Panc1 (cell line): ENCODE measurements at regions not wholly inside any gene's neighbourhood (a gene's known extent, or its start where the extent isn't known, plus 50 kb on each side); places are given as distances from the start of the nearest gene placed in this dataset.

Experiments used
- ATAC-seq: fragments of 200-7000 bp; cut with Tn5 transposase; 2 replicates; pipeline ENCODE4 v1.9.1; 2020; ENCODE audit warnings: mild to moderate bottlenecking, moderate library complexity
- BruUV-seq: library from RNA; stranded (reverse); fragments of 400-500 nt; replicated peaks from 2 replicates; lab custom pipeline; 2021; lab: Mats Ljungman, UMichigan
- CTCF ChIA-PET: fragments of 300-600 bp; sonication (Branson Sonifier 250); formaldehyde crosslinking; loops from one replicate; lab custom pipeline; 2022; ENCODE audit warnings: antibody characterized with exemption; lab: Charles Lee
- POLR2A ChIA-PET: fragments of 300-600 bp; sonication (Branson Sonifier 250); formaldehyde crosslinking; loops from one replicate; lab custom pipeline; 2022; ENCODE audit warnings: antibody characterized with exemption; lab: Charles Lee
- DNase-seq: peaks from one replicate; pipeline ENCODE4 v3.0.0-alpha.2; 2010; ENCODE audit warnings: low read depth, low spot score
- H3K27ac ChIP-seq: 2 replicates; pipeline ENCODE4 v1.5.1; 2011; ENCODE audit warnings: mild to moderate bottlenecking, low read length, inconsistent platforms
- H3K27me3 ChIP-seq: fragments of 200-500 bp; sonication (Bioruptor generic); 2 replicates; pipeline ENCODE4 v1.6.0; 2014; ENCODE audit warnings: low read length, inconsistent platforms; ENCODE audit not compliant: control insufficient read depth, insufficient read depth
- H3K36me3 ChIP-seq: fragments of 200-500 bp; sonication (Bioruptor generic); 2 replicates; pipeline ENCODE4 v1.5.1; 2014; ENCODE audit warnings: inconsistent platforms, mild to moderate bottlenecking, low read length, moderate library complexity; ENCODE audit not compliant: control insufficient read depth, insufficient read depth
- H3K4me1 ChIP-seq: 2 replicates; pipeline ENCODE4 v1.5.1; 2011; ENCODE audit warnings: inconsistent platforms, mild to moderate bottlenecking, low read length, moderate library complexity; ENCODE audit not compliant: control insufficient read depth, insufficient read depth
- H3K4me3 ChIP-seq, 2 experiments: 2 replicates each; pipeline ENCODE4 v1.5.1; 2011 to 2012; ENCODE audit warnings: low read depth in 2 of 2, low read length in 2 of 2, mild to moderate bottlenecking in 2 of 2, inconsistent platforms in 1 of 2, moderate library complexity in 1 of 2
- H3K9me3 ChIP-seq: fragments of 200-500 bp; sonication (Bioruptor generic); 2 replicates; pipeline ENCODE4 v1.5.1; 2014; ENCODE audit warnings: low read depth, mild to moderate bottlenecking, inconsistent platforms, low read length, moderate library complexity; ENCODE audit not compliant: control insufficient read depth, insufficient read depth
- CTCF ChIP-seq: fragments of 450-650 bp; IDR thresholded peaks from 2 replicates; pipeline ENCODE4 v1.5.1; 2017; ENCODE audit warnings: mild to moderate bottlenecking
- POLR2AphosphoS5 ChIP-seq: IDR thresholded peaks from 2 replicates; pipeline ENCODE4 v1.6.1; 2012; ENCODE audit warnings: mild to moderate bottlenecking, low read depth, low read length, moderate library complexity
- REST ChIP-seq, 2 experiments: IDR thresholded peaks; 2 replicates each; pipeline ENCODE4 v1.6.1; 2011 to 2012; ENCODE audit warnings: low read depth in 2 of 2, control low read depth in 1 of 2, low read length in 1 of 2, mild to moderate bottlenecking in 1 of 2, moderate library complexity in 1 of 2; ENCODE audit not compliant: insufficient read depth in 1 of 2
- SIN3A ChIP-seq: IDR thresholded peaks from 2 replicates; pipeline ENCODE4 v1.6.1; 2012; ENCODE audit warnings: low read depth, mild to moderate bottlenecking, low read length, moderate library complexity, borderline replicate concordance; ENCODE audit not compliant: insufficient read depth
- TCF7L2 ChIP-seq: IDR thresholded peaks from 2 replicates; pipeline ENCODE4 v1.6.1; 2011; ENCODE audit warnings: mild to moderate bottlenecking, low read depth, low read length, inconsistent platforms
- in situ Hi-C: cut with HindIII; loops from 2 replicates; pipeline ENCODE4 v1.10.0; 2016; ENCODE audit warnings: low sequenced_read_pairs, low pct_unique_long_range_greater_than_20kb
- intact Hi-C: fragments of 100-400 bp; cut with micrococcal nuclease; formaldehyde crosslinking; loops from one replicate; pipeline ENCODE4 v1.10.0; 2022; ENCODE audit not compliant: unreplicated experiment

GRCh38 chr15:62477929-62478328 lies 312.8 kb upstream of the C2CD4B start:
- CTCF ChIA-PET = no interaction called here
- intact Hi-C loops (no loop called here), in situ Hi-C loops (no loop called here)
- Histone ChIP-seq H3K27me3 (no peaks in the 10 kb centered on the region), H3K4me1 (no peaks in the 10 kb centered on the region; the same call in 1 of the 2 replicates), H3K36me3 (no peaks in the 10 kb centered on the region), H3K4me3 (no peak overlapping the region), H3K9me3 (no peaks in the 10 kb centered on the region), H3K27ac (no peak overlapping the region)
- DNase-seq (no peak), ATAC-seq (no peak)
- TF ChIP-seq TCF7L2 (no peak), REST (IDR thresholded peaks at IDR 0.05; ENCODE audit: insufficient read depth in 1 of 2, low read depth in 2 of 2, low read length in 1 of 2) (no peak), CTCF (no peak), POLR2AphosphoS5 (no peak), SIN3A (no peak)
- POLR2A ChIA-PET = interaction anchor here (0.7 kb wide), 1 partner anchor 8 kb away, joined by 5 read pairs; no protein-coding TSS in a partner anchor
- no TSS peak for BruUV-seq

GRCh38 chr15:62482785-62483429 lies 317.8 kb upstream of the C2CD4B start:
- Histone ChIP-seq H3K9me3 (no peaks in the 10 kb centered on the region), H3K27me3 (no peaks in the 10 kb centered on the region), H3K4me3 (no peak overlapping the region), H3K4me1 (no peaks in the 10 kb centered on the region), H3K36me3 (no peaks in the 10 kb centered on the region), H3K27ac (no peak overlapping the region)
- no TSS peak for BruUV-seq
- TF ChIP-seq CTCF (peak; percentile 51), TCF7L2 (no peak)
- in situ Hi-C loops = no loop called here
- intact Hi-C loops = no loop called here
- ChIA-PET POLR2A (no interaction called here), CTCF (no interaction called here)
- DNase-seq = peak; percentile 15
- ATAC-seq = peak; percentile 74
